HL-60 (cell line): ENCODE measurements at regions not wholly inside any gene's neighbourhood (a gene's known extent, or its start where the extent isn't known, plus 50 kb on each side); places are given as distances from the start of the nearest gene placed in this dataset.

ENCODE experiments used
- DNase-seq, 2 experiments: peaks; one replicate each; pipeline ENCODE4 v3.0.0-alpha.2; 2010 to 2020; ENCODE audit warnings: low read depth in 1 of 2, low spot score in 1 of 2
- H3K27ac ChIP-seq: fragments of 250-450 bp; sonication (Bioruptor Pico); replicated peaks from 2 replicates; pipeline ENCODE4 v1.5.1; 2020; ENCODE audit warnings: mild to moderate bottlenecking, moderate library complexity
- H3K27me3 ChIP-seq: fragments of 250-450 bp; sonication (Bioruptor Pico); 2 replicates; pipeline ENCODE4 v1.5.1; 2021; ENCODE audit warnings: mild to moderate bottlenecking, moderate library complexity; ENCODE audit not compliant: insufficient read depth, poor library complexity, severe bottlenecking
- H3K4me3 ChIP-seq: replicated peaks from 2 replicates; pipeline ENCODE4 v1.5.1; 2011; ENCODE audit warnings: mild to moderate bottlenecking, control low read depth, low read length; ENCODE audit not compliant: insufficient read depth
- GABPA ChIP-seq: IDR thresholded peaks from 2 replicates; pipeline ENCODE4 v1.6.1; 2012; ENCODE audit warnings: low read depth
- POLR2AphosphoS5 ChIP-seq: IDR thresholded peaks from 2 replicates; pipeline ENCODE4 v1.6.1; 2012; ENCODE audit warnings: low read depth
- SPI1 ChIP-seq: IDR thresholded peaks from 2 replicates; pipeline ENCODE4 v1.6.1; 2012; ENCODE audit warnings: low read depth, mild to moderate bottlenecking, borderline replicate concordance
- TF ChIP-seq, protein P1 (sequence below): IDR thresholded peaks from one replicate; pipeline ENCODE4 v1.5.1; 2011; ENCODE audit warnings: low read length, control low read depth, inconsistent platforms; ENCODE audit not compliant: insufficient read depth
- TF ChIP-seq, protein P2 (sequence below): IDR thresholded peaks from 2 replicates; pipeline ENCODE4 v1.6.1; 2012; ENCODE audit warnings: low read depth; ENCODE audit not compliant: insufficient replicate concordance

DNA sequence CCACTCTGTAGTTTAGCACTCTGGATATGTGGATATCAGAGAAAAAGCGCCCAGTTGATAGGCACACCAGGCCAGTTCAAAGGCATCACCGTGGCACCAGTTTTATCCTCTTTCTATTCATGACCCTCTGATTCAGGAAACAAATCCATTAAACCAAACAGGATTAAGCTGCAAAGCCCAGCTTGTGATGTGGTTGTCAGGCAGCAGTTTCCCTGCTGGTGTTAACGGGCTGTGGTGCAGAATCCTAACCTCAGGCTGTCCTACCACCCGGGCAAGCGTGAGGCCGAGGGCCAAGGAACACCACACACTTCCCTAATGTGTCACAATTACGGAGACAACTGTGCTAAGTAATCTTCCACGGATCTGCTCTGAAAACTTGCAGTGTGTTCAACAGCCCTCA, 209.1 kb downstream of the OLFM4 start:
- TF ChIP-seq POLR2AphosphoS5 (no peak), SPI1 (no peak), GABPA (no peak)
- TF ChIP-seq, protein P1, sequence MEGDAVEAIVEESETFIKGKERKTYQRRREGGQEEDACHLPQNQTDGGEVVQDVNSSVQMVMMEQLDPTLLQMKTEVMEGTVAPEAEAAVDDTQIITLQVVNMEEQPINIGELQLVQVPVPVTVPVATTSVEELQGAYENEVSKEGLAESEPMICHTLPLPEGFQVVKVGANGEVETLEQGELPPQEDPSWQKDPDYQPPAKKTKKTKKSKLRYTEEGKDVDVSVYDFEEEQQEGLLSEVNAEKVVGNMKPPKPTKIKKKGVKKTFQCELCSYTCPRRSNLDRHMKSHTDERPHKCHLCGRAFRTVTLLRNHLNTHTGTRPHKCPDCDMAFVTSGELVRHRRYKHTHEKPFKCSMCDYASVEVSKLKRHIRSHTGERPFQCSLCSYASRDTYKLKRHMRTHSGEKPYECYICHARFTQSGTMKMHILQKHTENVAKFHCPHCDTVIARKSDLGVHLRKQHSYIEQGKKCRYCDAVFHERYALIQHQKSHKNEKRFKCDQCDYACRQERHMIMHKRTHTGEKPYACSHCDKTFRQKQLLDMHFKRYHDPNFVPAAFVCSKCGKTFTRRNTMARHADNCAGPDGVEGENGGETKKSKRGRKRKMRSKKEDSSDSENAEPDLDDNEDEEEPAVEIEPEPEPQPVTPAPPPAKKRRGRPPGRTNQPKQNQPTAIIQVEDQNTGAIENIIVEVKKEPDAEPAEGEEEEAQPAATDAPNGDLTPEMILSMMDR, result no peak
- no peak for DNase-seq

DNA sequence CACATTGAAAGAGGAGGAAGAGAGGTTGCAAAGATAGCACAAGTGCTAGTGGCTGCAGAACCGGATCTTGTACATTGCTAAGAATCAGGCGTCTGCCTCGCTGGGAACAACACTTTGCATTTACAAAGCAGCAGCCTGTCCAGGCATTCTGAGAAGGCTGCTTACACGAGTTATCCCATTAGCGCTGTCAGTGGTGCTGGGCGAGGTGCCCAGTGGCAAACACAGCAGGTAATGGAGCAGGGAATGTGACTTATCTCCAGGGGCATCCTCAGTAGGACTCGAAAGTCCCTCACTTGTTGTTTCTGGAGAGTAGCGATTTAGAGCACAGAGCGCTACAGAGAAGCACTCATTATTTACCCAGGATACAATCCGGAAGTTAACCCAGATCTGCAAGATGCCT, 209.6 kb downstream of the OLFM4 start:
- H3K27ac ChIP-seq, result no peak overlapping the region
- no peak for TF ChIP-seq SPI1
- no peak for TF ChIP-seq GABPA
- TF ChIP-seq, protein P1, result no peak
- no peak for TF ChIP-seq POLR2AphosphoS5
- H3K27me3 ChIP-seq, result peaks cover 6% of the 10 kb centered on the region
- no peak overlapping the region for H3K4me3 ChIP-seq
- no peak for DNase-seq

More for the DNA sequence above, 209.1 kb downstream of the OLFM4 start:
- Histone ChIP-seq H3K27me3 (peaks cover 6% of the 10 kb centered on the region), H3K27ac (no peak overlapping the region), H3K4me3 (no peak overlapping the region)

DNA sequence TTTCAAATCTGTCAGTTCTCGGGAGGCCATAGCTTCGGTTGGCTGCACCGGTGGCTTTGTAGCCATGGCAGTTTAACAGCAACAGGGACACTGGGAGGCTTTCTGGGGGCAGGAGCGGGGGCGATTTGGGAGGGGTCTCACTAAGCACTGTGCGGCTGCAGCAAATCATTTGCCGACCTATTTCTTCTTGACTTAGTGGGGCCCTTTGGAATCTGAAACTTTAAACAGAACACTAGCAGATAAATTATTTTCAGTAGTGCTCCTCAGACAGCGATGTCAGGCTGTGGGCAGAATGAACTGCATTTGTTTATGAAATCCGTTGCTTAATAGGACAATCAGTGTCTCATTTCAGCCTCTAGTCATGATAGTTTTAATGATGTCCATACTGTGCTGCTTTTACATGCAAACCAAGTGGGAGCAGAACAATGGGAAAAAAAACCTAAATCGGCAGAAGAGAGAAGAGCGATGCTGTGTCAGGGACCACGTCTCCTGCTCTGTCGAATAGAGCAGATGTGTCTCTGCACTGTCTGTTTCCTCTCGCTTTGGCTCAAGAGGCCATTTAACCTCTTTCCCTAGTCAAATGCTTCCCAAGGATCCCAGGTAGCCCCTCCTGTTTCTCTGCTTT, 211.9 kb downstream of the OLFM4 start:
- H3K4me3 ChIP-seq, result no peak overlapping the region

DNA sequence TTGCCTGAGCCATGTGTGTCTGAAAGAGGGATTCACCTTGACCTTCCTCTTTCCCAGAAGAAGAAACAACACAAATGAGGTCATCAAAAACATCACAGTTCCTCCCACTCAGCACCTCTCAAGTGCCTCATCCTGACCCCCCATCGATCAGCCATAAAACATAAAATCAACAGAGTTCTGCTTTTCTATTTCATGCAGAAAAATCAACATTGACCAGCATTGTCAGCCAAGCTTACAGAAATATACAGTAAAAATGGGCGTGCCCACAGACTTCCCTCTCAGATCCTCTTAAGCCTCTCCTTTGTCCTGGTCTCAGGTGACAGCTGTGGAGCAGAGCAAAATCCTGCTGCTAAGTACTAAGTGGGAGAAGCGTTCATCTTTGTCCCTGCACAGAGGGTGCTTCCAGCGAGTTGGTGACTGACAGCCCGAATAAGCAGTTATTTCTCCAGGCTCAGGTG, 213.3 kb downstream of the OLFM4 start:
- DNase-seq, result no peak
- TF ChIP-seq POLR2AphosphoS5, result no peak
- TF ChIP-seq, protein P2, sequence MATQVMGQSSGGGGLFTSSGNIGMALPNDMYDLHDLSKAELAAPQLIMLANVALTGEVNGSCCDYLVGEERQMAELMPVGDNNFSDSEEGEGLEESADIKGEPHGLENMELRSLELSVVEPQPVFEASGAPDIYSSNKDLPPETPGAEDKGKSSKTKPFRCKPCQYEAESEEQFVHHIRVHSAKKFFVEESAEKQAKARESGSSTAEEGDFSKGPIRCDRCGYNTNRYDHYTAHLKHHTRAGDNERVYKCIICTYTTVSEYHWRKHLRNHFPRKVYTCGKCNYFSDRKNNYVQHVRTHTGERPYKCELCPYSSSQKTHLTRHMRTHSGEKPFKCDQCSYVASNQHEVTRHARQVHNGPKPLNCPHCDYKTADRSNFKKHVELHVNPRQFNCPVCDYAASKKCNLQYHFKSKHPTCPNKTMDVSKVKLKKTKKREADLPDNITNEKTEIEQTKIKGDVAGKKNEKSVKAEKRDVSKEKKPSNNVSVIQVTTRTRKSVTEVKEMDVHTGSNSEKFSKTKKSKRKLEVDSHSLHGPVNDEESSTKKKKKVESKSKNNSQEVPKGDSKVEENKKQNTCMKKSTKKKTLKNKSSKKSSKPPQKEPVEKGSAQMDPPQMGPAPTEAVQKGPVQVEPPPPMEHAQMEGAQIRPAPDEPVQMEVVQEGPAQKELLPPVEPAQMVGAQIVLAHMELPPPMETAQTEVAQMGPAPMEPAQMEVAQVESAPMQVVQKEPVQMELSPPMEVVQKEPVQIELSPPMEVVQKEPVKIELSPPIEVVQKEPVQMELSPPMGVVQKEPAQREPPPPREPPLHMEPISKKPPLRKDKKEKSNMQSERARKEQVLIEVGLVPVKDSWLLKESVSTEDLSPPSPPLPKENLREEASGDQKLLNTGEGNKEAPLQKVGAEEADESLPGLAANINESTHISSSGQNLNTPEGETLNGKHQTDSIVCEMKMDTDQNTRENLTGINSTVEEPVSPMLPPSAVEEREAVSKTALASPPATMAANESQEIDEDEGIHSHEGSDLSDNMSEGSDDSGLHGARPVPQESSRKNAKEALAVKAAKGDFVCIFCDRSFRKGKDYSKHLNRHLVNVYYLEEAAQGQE, result no peak
- TF ChIP-seq SPI1, result no peak
- no peak for TF ChIP-seq GABPA
- TF ChIP-seq, protein P1, result no peak
- no peak overlapping the region for H3K27ac ChIP-seq
- peaks cover 6% of the 10 kb centered on the region for H3K27me3 ChIP-seq
- no peak overlapping the region for H3K4me3 ChIP-seq

More for the DNA sequence above, 211.9 kb downstream of the OLFM4 start:
- Histone ChIP-seq H3K27me3 (peaks cover 6% of the 10 kb centered on the region), H3K27ac (no peak overlapping the region)
- no peak for DNase-seq
- TF ChIP-seq SPI1 (no peak), POLR2AphosphoS5 (no peak), GABPA (no peak)
- TF ChIP-seq, protein P1, result no peak
- TF ChIP-seq, protein P2, result no peak
